HL-60 (cell line): ENCODE measurements at regions not wholly inside any gene's neighbourhood (a gene's known extent, or its start where the extent isn't known, plus 50 kb on each side); places are given as distances from the start of the nearest gene placed in this dataset.

Experiments
- DNase-seq, 2 experiments: peaks; one replicate each; pipeline ENCODE4 v3.0.0-alpha.2; 2010 to 2020; ENCODE audit warnings: low read depth in 1 of 2, low spot score in 1 of 2
- H3K27ac ChIP-seq: fragments of 250-450 bp; sonication (Bioruptor Pico); replicated peaks from 2 replicates; pipeline ENCODE4 v1.5.1; 2020; ENCODE audit warnings: mild to moderate bottlenecking, moderate library complexity
- H3K27me3 ChIP-seq: fragments of 250-450 bp; sonication (Bioruptor Pico); 2 replicates; pipeline ENCODE4 v1.5.1; 2021; ENCODE audit warnings: mild to moderate bottlenecking, moderate library complexity; ENCODE audit not compliant: insufficient read depth, poor library complexity, severe bottlenecking
- H3K4me3 ChIP-seq: replicated peaks from 2 replicates; pipeline ENCODE4 v1.5.1; 2011; ENCODE audit warnings: mild to moderate bottlenecking, control low read depth, low read length; ENCODE audit not compliant: insufficient read depth
- GABPA ChIP-seq: IDR thresholded peaks from 2 replicates; pipeline ENCODE4 v1.6.1; 2012; ENCODE audit warnings: low read depth
- POLR2AphosphoS5 ChIP-seq: IDR thresholded peaks from 2 replicates; pipeline ENCODE4 v1.6.1; 2012; ENCODE audit warnings: low read depth
- SPI1 ChIP-seq: IDR thresholded peaks from 2 replicates; pipeline ENCODE4 v1.6.1; 2012; ENCODE audit warnings: low read depth, mild to moderate bottlenecking, borderline replicate concordance
- TF ChIP-seq, protein P1 (sequence below): IDR thresholded peaks from one replicate; pipeline ENCODE4 v1.5.1; 2011; ENCODE audit warnings: low read length, control low read depth, inconsistent platforms; ENCODE audit not compliant: insufficient read depth
- TF ChIP-seq, protein P2 (sequence below): IDR thresholded peaks from 2 replicates; pipeline ENCODE4 v1.6.1; 2012; ENCODE audit warnings: low read depth; ENCODE audit not compliant: insufficient replicate concordance

DNA sequence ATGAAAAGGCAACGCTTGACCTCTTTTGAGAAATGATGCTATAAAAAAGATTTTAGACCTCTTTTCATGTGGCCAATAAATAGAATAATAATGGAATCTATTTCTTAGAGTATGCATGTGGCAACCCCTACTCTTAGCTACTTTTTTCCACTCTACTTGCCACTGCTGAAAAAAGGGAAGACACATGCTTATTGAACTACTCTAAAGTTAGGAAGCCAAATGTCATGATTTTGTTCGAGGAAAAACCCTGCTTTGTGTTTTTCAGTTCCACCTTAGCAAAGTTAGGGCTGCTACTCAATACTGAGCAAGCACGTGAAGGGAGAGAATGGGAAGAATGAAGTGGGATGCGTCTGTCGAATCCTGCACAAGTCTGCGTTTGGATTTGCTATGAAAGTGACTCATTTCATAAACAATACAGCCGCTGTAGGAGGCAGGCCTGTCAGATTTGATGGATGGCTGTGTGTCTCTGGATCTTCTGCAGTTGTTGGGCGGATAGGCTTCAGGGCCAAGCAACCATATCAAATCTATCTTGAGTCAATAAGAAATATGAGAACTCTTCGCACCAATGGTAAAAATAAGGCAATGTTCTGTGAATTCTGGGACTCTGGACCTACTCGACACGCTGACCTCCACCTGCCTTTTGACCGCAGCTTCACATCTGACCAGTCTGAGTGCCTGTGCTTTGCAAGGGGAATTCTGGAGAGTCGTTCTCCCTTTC is 333.6 kb downstream of the PIK3R1 start:
- no peak for DNase-seq
- no peak overlapping the region for H3K4me3 ChIP-seq
- no peaks in the 10 kb centered on the region for H3K27me3 ChIP-seq
- TF ChIP-seq, protein P1, sequence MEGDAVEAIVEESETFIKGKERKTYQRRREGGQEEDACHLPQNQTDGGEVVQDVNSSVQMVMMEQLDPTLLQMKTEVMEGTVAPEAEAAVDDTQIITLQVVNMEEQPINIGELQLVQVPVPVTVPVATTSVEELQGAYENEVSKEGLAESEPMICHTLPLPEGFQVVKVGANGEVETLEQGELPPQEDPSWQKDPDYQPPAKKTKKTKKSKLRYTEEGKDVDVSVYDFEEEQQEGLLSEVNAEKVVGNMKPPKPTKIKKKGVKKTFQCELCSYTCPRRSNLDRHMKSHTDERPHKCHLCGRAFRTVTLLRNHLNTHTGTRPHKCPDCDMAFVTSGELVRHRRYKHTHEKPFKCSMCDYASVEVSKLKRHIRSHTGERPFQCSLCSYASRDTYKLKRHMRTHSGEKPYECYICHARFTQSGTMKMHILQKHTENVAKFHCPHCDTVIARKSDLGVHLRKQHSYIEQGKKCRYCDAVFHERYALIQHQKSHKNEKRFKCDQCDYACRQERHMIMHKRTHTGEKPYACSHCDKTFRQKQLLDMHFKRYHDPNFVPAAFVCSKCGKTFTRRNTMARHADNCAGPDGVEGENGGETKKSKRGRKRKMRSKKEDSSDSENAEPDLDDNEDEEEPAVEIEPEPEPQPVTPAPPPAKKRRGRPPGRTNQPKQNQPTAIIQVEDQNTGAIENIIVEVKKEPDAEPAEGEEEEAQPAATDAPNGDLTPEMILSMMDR = no peak
- TF ChIP-seq GABPA (no peak), POLR2AphosphoS5 (no peak)
- no peak overlapping the region for H3K27ac ChIP-seq

DNA sequence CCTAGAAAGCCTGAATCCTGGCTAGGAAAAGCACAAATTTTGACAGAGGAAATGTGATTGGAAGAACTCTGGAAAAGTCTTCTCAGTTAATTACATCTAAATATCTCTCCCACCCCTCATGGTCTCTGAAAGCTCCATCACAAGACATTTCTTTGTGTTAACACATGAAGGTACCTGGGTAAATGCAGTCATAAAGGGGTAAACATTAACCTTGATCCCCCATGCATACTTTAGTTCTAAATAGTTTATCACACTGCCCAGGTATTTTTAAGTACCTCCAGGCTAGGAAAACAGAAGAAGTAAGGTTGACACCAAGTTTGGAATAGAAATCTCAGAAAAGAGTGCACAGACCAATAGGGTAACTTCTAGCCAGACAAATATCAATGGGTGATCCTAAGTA is 334.5 kb downstream of the PIK3R1 start:
- DNase-seq = no peak
- Histone ChIP-seq H3K27ac (no peak overlapping the region), H3K27me3 (no peaks in the 10 kb centered on the region), H3K4me3 (no peak overlapping the region)
- TF ChIP-seq GABPA (no peak), POLR2AphosphoS5 (no peak), SPI1 (no peak)
- TF ChIP-seq, protein P1 = no peak
- TF ChIP-seq, protein P2, sequence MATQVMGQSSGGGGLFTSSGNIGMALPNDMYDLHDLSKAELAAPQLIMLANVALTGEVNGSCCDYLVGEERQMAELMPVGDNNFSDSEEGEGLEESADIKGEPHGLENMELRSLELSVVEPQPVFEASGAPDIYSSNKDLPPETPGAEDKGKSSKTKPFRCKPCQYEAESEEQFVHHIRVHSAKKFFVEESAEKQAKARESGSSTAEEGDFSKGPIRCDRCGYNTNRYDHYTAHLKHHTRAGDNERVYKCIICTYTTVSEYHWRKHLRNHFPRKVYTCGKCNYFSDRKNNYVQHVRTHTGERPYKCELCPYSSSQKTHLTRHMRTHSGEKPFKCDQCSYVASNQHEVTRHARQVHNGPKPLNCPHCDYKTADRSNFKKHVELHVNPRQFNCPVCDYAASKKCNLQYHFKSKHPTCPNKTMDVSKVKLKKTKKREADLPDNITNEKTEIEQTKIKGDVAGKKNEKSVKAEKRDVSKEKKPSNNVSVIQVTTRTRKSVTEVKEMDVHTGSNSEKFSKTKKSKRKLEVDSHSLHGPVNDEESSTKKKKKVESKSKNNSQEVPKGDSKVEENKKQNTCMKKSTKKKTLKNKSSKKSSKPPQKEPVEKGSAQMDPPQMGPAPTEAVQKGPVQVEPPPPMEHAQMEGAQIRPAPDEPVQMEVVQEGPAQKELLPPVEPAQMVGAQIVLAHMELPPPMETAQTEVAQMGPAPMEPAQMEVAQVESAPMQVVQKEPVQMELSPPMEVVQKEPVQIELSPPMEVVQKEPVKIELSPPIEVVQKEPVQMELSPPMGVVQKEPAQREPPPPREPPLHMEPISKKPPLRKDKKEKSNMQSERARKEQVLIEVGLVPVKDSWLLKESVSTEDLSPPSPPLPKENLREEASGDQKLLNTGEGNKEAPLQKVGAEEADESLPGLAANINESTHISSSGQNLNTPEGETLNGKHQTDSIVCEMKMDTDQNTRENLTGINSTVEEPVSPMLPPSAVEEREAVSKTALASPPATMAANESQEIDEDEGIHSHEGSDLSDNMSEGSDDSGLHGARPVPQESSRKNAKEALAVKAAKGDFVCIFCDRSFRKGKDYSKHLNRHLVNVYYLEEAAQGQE = no peak

DNA sequence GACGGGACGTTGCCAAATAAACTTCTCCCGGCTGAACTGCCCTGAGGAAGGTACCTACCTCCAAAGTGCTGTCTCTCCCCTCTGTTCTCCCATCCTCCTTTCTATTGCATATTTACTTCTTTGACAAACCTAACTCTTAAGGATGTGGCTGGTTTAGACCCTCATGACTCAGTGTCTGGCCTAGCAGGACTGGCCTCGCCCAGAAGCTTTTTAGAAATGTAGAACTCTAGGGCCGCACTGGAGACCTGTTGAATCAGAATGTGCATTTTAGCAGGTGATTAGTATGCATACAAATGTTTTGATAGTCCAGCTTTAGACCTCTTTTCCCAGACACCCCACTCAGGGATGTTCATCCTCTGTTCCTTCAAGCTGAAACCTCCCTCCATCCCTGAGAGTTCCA is 335.9 kb downstream of the PIK3R1 start:
- no peak for DNase-seq
- Histone ChIP-seq H3K27me3 (no peaks in the 10 kb centered on the region), H3K27ac (no peak overlapping the region), H3K4me3 (no peak overlapping the region)
- TF ChIP-seq SPI1 (no peak), GABPA (no peak), POLR2AphosphoS5 (no peak)
- TF ChIP-seq, protein P1 = no peak
- TF ChIP-seq, protein P2 = no peak
